ENCODE measurements at regions not wholly inside any gene's neighbourhood (a gene's known extent, or its start where the extent isn't known, plus 50 kb on each side); places are given as distances from the start of the nearest gene placed in this dataset.
"Not testable (repeated sequence)": the region's sequence is repeated elsewhere in the genome, so short reads cannot be mapped to it uniquely, and the experiment has no call there.

DNA sequence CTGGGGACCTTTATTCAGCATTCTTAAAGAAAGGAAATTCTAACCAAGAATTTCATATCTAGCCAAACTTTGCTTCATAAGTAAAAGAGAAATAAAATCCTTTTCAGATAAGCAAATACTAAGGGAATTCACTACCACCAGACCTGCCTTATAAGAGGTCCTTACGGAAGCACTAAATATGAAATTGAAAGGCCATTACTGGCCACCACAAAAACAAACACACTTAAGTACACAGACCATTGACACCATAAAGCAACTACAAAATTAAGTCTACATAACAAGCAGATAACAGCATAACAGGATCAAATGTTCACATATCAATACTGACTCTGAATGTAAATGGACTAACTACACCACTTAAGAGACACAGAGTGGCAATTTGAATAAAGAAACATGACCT lies 361.4 kb upstream of the POU5F2 start:
- H3K27me3 ChIP-seq (ENCODE audit: low read depth), result no peaks in the 10 kb centered on the region
- in situ Hi-C loops (cut with MboI; ENCODE audit: low sequenced_read_pairs), result no loop called here
- DNase-seq (ENCODE audit: low spot score in 2 of 2), result no peak
- H3K4me3 ChIP-seq, result no peak overlapping the region
- no peaks in the 10 kb centered on the region for H3K36me3 ChIP-seq (replicated peaks)
- H3K9me3 ChIP-seq, result no peaks in the 10 kb centered on the region
- H3K4me1 ChIP-seq, result no peaks in the 10 kb centered on the region

DNA sequence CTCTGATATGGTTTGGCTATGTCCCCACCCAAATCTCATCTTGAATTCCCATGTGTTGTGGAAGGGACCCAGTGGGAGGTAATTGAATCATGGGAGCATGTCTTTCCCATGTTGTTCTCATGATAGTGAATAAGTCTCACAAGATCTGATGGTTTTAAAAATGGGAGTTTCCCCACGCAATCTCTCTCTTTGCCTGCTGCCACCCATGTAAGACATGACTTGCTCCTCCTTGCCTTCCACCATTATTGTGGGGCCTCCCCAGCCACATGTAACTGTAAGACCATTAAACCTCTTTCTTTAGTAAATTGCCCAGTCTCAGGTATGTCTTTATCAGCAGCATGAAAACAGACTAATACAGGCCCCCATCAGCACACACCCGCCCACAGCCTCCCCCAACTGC lies 356.0 kb upstream of the POU5F2 start:
- H3K4me1 ChIP-seq; in situ Hi-C loops (cut with MboI; ENCODE audit: low sequenced_read_pairs); DNase-seq (ENCODE audit: low spot score in 2 of 2); H3K27me3 ChIP-seq (ENCODE audit: low read depth); H3K4me3 ChIP-seq; H3K36me3 ChIP-seq (replicated peaks); H3K9me3 ChIP-seq: not testable (repeated sequence)

DNA sequence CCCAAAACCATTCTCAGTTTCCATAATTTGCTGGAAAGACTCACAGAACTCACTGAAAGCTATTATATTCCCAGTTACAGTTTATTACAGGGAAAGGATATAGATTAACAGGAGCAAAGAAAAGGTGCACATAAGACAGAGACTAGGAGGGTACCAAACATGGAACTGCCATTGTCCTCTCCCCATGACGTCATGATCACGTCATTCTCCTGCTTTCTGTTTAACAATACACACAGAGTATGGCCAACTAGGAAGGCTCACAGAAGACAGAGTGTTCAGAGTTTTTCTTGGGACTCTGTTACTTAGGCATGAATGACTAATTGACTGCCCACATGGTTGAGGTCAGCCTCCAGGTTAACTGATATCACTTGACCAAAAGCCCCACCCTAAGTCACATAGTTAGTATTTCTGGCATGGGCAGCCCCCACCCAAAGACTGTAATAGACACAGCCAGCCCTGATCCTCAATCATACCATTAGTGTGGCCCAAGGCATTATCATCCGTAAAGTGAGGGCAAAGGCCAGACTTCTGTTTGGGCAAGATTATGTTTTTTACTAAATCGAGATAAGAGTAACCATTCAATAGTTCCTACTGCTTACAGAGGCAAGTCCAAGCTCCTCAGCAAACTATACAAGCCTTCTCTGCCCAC lies 353.5 kb upstream of the POU5F2 start:
- no peaks in the 10 kb centered on the region for H3K9me3 ChIP-seq
- in situ Hi-C loops (cut with MboI; ENCODE audit: low sequenced_read_pairs), result no loop called here
- no peaks in the 10 kb centered on the region for H3K36me3 ChIP-seq (replicated peaks)
- no peak for DNase-seq (ENCODE audit: low spot score in 2 of 2)
- H3K4me3 ChIP-seq, result no peak overlapping the region
- no peaks in the 10 kb centered on the region for H3K27me3 ChIP-seq (ENCODE audit: low read depth)
- no peaks in the 10 kb centered on the region for H3K4me1 ChIP-seq

DNA sequence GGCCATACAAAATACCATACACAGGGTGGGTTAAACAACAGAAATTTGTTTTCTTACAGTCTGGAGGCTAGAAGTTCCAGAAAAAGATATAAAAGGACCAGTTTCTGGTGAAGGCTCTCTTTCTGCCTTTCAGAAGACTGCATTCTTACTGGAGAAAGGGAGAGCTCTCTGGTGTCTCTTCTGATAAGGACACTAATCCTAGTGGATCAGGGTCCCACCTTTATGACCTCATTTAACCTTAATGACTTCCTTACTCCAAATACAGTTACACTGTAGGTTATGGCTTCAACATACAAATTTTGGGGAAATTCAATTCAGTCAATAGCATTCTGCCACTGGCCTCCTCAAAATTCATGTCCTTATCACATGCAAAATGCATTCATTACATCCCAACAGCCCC lies 351.9 kb upstream of the POU5F2 start:
- no peak overlapping the region for H3K4me3 ChIP-seq
- no peak for DNase-seq (ENCODE audit: low spot score in 2 of 2)
- in situ Hi-C loops (cut with MboI; ENCODE audit: low sequenced_read_pairs), result no loop called here

DNA sequence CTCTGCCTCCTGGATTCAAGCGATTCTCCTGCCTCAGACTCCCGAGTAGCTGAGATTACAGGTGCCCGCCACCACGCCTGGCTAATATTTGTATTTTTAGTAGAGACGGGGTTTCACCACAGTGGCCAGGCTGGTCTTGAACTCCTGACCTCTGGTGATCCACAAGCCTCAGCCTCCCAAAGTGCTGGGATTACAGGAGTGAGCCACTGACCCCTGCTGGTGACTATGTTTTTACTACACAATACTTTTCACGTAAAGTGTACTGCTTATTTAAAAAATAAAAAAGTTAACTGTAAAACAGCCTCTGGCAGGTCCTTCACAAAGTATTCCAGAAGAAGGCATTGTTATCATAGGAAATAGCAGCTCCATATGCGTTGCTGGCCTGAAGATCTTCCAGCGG lies 345.2 kb upstream of the POU5F2 start:
- H3K4me1 ChIP-seq; H3K9me3 ChIP-seq; in situ Hi-C loops (cut with MboI; ENCODE audit: low sequenced_read_pairs); H3K36me3 ChIP-seq (replicated peaks); H3K4me3 ChIP-seq; H3K27me3 ChIP-seq (ENCODE audit: low read depth): not testable (repeated sequence)
- peak; percentile 8 to 39 for DNase-seq (ENCODE audit: low spot score in 2 of 2)

More for the DNA sequence above, 351.9 kb upstream of the POU5F2 start:
- no peaks in the 10 kb centered on the region for H3K4me1 ChIP-seq
- H3K27me3 ChIP-seq (ENCODE audit: low read depth), result no peaks in the 10 kb centered on the region
- H3K9me3 ChIP-seq, result no peaks in the 10 kb centered on the region
- no peaks in the 10 kb centered on the region for H3K36me3 ChIP-seq (replicated peaks)

GRCh38 chr5:94086194-94086593 lies 344.8 kb upstream of the POU5F2 start:
- H3K9me3 ChIP-seq, result no peaks in the 10 kb centered on the region
- in situ Hi-C loops (cut with MboI; ENCODE audit: low sequenced_read_pairs), result no loop called here
- no peaks in the 10 kb centered on the region for H3K4me1 ChIP-seq
- H3K4me3 ChIP-seq, result no peak overlapping the region
- no peaks in the 10 kb centered on the region for H3K27me3 ChIP-seq (ENCODE audit: low read depth)
- no peak for DNase-seq (ENCODE audit: low spot score in 2 of 2)
- H3K36me3 ChIP-seq (replicated peaks), result no peaks in the 10 kb centered on the region

DNA sequence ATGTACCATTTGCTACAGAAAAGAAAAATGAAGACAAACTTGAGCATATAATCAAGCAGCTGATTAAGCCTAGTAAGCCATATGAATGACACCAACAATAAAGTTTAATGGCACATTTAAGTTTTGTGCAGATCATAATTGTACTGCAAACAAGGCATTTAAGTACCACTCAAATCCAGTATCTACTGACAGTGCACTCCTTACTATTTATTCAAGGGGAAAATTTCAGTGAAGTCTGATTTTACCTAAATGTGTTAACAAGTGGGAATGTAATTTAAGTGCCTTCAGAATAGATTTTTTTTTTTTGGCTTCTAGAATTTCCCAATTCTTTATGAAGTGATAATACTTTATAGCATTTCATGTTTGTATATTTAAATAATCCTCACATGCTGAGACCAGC lies 341.0 kb upstream of the POU5F2 start:
- Histone ChIP-seq H3K36me3 (replicated peaks) (no peaks in the 10 kb centered on the region), H3K4me3 (no peak overlapping the region), H3K27me3 (ENCODE audit: low read depth) (no peaks in the 10 kb centered on the region), H3K9me3 (no peaks in the 10 kb centered on the region), H3K4me1 (no peaks in the 10 kb centered on the region)
- in situ Hi-C loops (cut with MboI; ENCODE audit: low sequenced_read_pairs), result no loop called here
- DNase-seq (ENCODE audit: low spot score in 2 of 2), result no peak

- no peaks in the 10 kb centered on the region for H3K36me3 ChIP-seq (replicated peaks)
- H3K4me1 ChIP-seq, result no peaks in the 10 kb centered on the region
- H3K27me3 ChIP-seq (ENCODE audit: low read depth), result no peaks in the 10 kb centered on the region
- DNase-seq (ENCODE audit: low spot score in 2 of 2), result no peak
- no peak overlapping the region for H3K4me3 ChIP-seq
- no peaks in the 10 kb centered on the region for H3K9me3 ChIP-seq
- in situ Hi-C loops (cut with MboI; ENCODE audit: low sequenced_read_pairs), result no loop called here
Observed at GRCh38 chr5:94081088-94081487, 339.7 kb upstream of the POU5F2 start.

DNA sequence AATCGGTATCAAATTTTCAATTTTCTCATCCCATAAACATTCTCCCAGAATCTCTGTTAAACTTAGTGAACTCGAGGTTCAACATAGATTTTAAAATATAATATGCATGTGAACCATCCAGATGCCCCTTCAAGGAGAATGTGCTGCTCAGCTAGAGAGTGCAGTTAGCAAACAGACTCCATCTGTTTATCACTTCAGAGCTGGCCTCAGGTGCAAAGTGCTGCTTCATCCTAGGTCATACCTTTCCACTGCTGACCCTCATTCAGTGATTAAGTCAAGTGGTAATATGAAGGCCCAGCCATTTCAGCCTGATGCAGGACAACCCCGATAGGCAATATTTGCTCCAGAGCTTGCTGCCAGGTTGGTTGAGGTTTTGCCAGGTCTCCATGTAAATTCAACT lies 339.0 kb upstream of the POU5F2 start:
- Histone ChIP-seq H3K4me1 (no peaks in the 10 kb centered on the region), H3K4me3 (no peak overlapping the region), H3K27me3 (ENCODE audit: low read depth) (no peaks in the 10 kb centered on the region), H3K9me3 (no peaks in the 10 kb centered on the region), H3K36me3 (replicated peaks) (no peaks in the 10 kb centered on the region)
- no peak for DNase-seq (ENCODE audit: low spot score in 2 of 2)
- in situ Hi-C loops (cut with MboI; ENCODE audit: low sequenced_read_pairs), result no loop called here

DNA sequence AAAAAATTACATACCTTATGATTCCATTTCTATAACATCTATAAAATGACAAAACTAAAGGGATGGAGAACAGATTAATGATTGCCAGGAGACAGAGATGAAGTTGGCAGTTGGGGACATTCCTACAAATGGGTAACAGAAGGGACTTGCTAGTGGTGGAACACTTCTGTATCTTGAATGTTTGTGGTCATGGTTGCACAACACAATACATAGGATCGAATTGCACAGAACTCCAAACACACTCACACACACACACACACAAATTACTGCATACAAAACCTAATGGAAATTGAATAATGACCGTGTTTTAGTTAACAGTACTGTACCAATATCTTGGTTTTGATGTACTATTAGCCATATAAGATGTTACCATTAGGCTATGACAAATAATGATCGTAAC lies 330.7 kb upstream of the POU5F2 start:
- no peaks in the 10 kb centered on the region for H3K9me3 ChIP-seq
- H3K4me3 ChIP-seq, result no peak overlapping the region
- in situ Hi-C loops (cut with MboI; ENCODE audit: low sequenced_read_pairs), result no loop called here
- no peaks in the 10 kb centered on the region for H3K36me3 ChIP-seq (replicated peaks)
- H3K4me1 ChIP-seq, result peaks cover 15% of the 10 kb centered on the region
- no peaks in the 10 kb centered on the region for H3K27me3 ChIP-seq (ENCODE audit: low read depth)
- no peak for DNase-seq (ENCODE audit: low spot score in 2 of 2)

- Histone ChIP-seq H3K36me3 (replicated peaks) (no peaks in the 10 kb centered on the region), H3K4me1 (no peaks in the 10 kb centered on the region), H3K9me3 (peaks cover 2% of the 10 kb centered on the region; the same call in 1 of the 2 replicates), H3K4me3 (no peak overlapping the region), H3K27me3 (ENCODE audit: low read depth) (no peaks in the 10 kb centered on the region)
- no peak for DNase-seq (ENCODE audit: low spot score in 2 of 2)
- in situ Hi-C loops (cut with MboI; ENCODE audit: low sequenced_read_pairs), result no loop called here
Observed at GRCh38 chr5:94066437-94067207, 325.2 kb upstream of the POU5F2 start.

- no peak for DNase-seq (ENCODE audit: low spot score in 2 of 2)
- Histone ChIP-seq H3K36me3 (replicated peaks) (no peaks in the 10 kb centered on the region), H3K9me3 (peaks cover 2% of the 10 kb centered on the region; the same call in 1 of the 2 replicates), H3K4me3 (no peak overlapping the region), H3K27me3 (ENCODE audit: low read depth) (no peaks in the 10 kb centered on the region), H3K4me1 (no peaks in the 10 kb centered on the region)
- in situ Hi-C loops (cut with MboI; ENCODE audit: low sequenced_read_pairs), result no loop called here
Observed at GRCh38 chr5:94064025-94064424, 322.6 kb upstream of the POU5F2 start.

DNA sequence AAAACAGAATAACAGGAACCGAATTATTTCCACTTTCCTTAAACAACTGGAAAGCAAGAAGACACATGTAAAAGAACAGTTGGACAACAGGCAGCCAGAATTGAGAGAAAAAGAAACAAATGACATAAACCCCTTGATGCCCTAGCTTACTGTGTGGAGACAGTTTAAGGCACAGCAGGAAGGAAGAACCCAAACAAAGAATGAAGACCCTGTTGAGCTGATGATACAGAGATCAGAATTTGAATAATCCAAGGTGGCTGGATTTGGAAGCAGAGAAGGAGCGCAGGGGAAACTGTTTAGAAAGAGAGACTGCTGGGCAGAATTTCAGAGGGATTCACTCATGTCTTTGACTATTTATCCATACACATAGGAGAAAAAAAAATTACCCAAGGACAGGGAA lies 316.3 kb upstream of the POU5F2 start:
- no peak overlapping the region for H3K4me3 ChIP-seq
- in situ Hi-C loops (cut with MboI; ENCODE audit: low sequenced_read_pairs), result no loop called here
- H3K4me1 ChIP-seq, result peaks cover 22% of the 10 kb centered on the region
- H3K27me3 ChIP-seq (ENCODE audit: low read depth), result no peaks in the 10 kb centered on the region
- DNase-seq (ENCODE audit: low spot score in 2 of 2), result no peak
- no peaks in the 10 kb centered on the region for H3K9me3 ChIP-seq
- no peaks in the 10 kb centered on the region for H3K36me3 ChIP-seq (replicated peaks)

GRCh38 chr5:94057217-94057616 lies 315.8 kb upstream of the POU5F2 start:
- Histone ChIP-seq H3K36me3 (replicated peaks) (no peaks in the 10 kb centered on the region), H3K27me3 (ENCODE audit: low read depth) (no peaks in the 10 kb centered on the region), H3K4me1 (peaks cover 22% of the 10 kb centered on the region), H3K9me3 (no peaks in the 10 kb centered on the region), H3K4me3 (no peak overlapping the region)
- in situ Hi-C loops (cut with MboI; ENCODE audit: low sequenced_read_pairs), result no loop called here
- no peak for DNase-seq (ENCODE audit: low spot score in 2 of 2)
